HFFc6 (cell line): ENCODE measurements at regions not wholly inside any gene's neighbourhood (a gene's known extent, or its start where the extent isn't known, plus 50 kb on each side); places are given as distances from the start of the nearest gene placed in this dataset.

Source experiments
- DNase-seq: peaks from one replicate; pipeline ENCODE4 v3.0.0-alpha.2; 2018
- H3K27ac Mint-ChIP-seq: 2 replicates; pipeline ENCODE4 v1.8.0; 2020; ENCODE audit warnings: mild to moderate bottlenecking, mixed read lengths
- H3K27me3 Mint-ChIP-seq: 2 replicates; pipeline ENCODE4 v1.8.0; 2021; ENCODE audit warnings: mild to moderate bottlenecking, moderate library complexity, mixed read lengths; ENCODE audit not compliant: insufficient read depth
- H3K36me3 Mint-ChIP-seq: 2 replicates; pipeline ENCODE4 v1.8.0; 2021; ENCODE audit warnings: low read depth, mixed read lengths
- H3K4me1 Mint-ChIP-seq: 2 replicates; pipeline ENCODE4 v1.8.0; 2020; ENCODE audit warnings: low read depth, mixed read lengths
- H3K4me3 Mint-ChIP-seq: 2 replicates; pipeline ENCODE4 v1.8.0; 2020; ENCODE audit warnings: mild to moderate bottlenecking, moderate library complexity, mixed read lengths
- H3K9me3 Mint-ChIP-seq: 2 replicates; pipeline ENCODE4 v1.8.0; 2020; ENCODE audit warnings: mild to moderate bottlenecking, mixed read lengths
- CTCF ChIP-seq: fragments of 200-600 bp; sonication (generic); IDR thresholded peaks from 2 replicates; pipeline ENCODE4 v1.5.0; 2021; ENCODE audit warnings: antibody characterized with exemption, mild to moderate bottlenecking

- no peak for DNase-seq
- Mint-ChIP-seq H3K27me3 (no peaks in the 10 kb centered on the region), H3K4me1 (no peaks in the 10 kb centered on the region), H3K27ac (no peak overlapping the region), H3K36me3 (no peaks in the 10 kb centered on the region), H3K9me3 (peaks cover 42% of the 10 kb centered on the region), H3K4me3 (no peak overlapping the region)
- TF ChIP-seq CTCF, result no peak
Measured at GRCh38 chr2:175457895-175458448, 276.5 kb upstream of the ATP5MC3 start.

- Mint-ChIP-seq H3K27me3 (no peaks in the 10 kb centered on the region), H3K4me1 (no peaks in the 10 kb centered on the region), H3K36me3 (no peaks in the 10 kb centered on the region), H3K9me3 (peaks cover 28% of the 10 kb centered on the region), H3K4me3 (no peak overlapping the region), H3K27ac (no peak overlapping the region)
- no peak for DNase-seq
- TF ChIP-seq CTCF, result no peak
Measured at GRCh38 chr2:175454953-175455389, 273.5 kb upstream of the ATP5MC3 start.

- Mint-ChIP-seq H3K27ac (no peak overlapping the region), H3K9me3 (peaks cover 5% of the 10 kb centered on the region), H3K4me3 (no peak overlapping the region), H3K4me1 (no peaks in the 10 kb centered on the region), H3K27me3 (no peaks in the 10 kb centered on the region; the same call in 1 of the 2 replicates), H3K36me3 (no peaks in the 10 kb centered on the region)
- TF ChIP-seq CTCF, result no peak
- DNase-seq, result no peak
Measured at GRCh38 chr2:175450029-175450760, 268.7 kb upstream of the ATP5MC3 start.

GRCh38 chr2:175449616-175450015 is 268.1 kb upstream of the ATP5MC3 start:
- H3K27ac Mint-ChIP-seq, result no peak overlapping the region
- H3K9me3 Mint-ChIP-seq, result peaks cover 5% of the 10 kb centered on the region
- no peaks in the 10 kb centered on the region for H3K4me1 Mint-ChIP-seq
- H3K27me3 Mint-ChIP-seq, result no peaks in the 10 kb centered on the region; the same call in 1 of the 2 replicates
- no peak for TF ChIP-seq CTCF
- H3K4me3 Mint-ChIP-seq, result no peak overlapping the region
- no peak for DNase-seq
- H3K36me3 Mint-ChIP-seq, result no peaks in the 10 kb centered on the region

- no peak for TF ChIP-seq CTCF
- Mint-ChIP-seq H3K4me1 (no peaks in the 10 kb centered on the region), H3K36me3 (no peaks in the 10 kb centered on the region), H3K27ac (no peak overlapping the region), H3K27me3 (no peaks in the 10 kb centered on the region; the same call in 1 of the 2 replicates), H3K9me3 (peaks cover 5% of the 10 kb centered on the region), H3K4me3 (no peak overlapping the region)
- no peak for DNase-seq
Measured at GRCh38 chr2:175446201-175446600, 264.7 kb upstream of the ATP5MC3 start.
